Gastroesophageal sphincter (tissue), 3 donors: ENCODE measurements at regions not wholly inside any gene's neighbourhood (a gene's known extent, or its start where the extent isn't known, plus 50 kb on each side); places are given as distances from the start of the nearest gene placed in this dataset.

ENCODE experiments used
- EP300 ChIP-seq: sonication (generic); formaldehyde crosslinking; IDR thresholded peaks from one replicate; pipeline ENCODE4 v1.6.1; 2017; ENCODE audit warnings: antibody characterized with exemption, mild to moderate bottlenecking
- POLR2A ChIP-seq, 2 donors: fragments of 450-650 bp; IDR thresholded peaks; one replicate each; pipeline ENCODE4 v1.6.1; 2017; ENCODE audit warnings: antibody characterized with exemption in 2 of 2, mild to moderate bottlenecking in 2 of 2, moderate library complexity in 1 of 2
- POLR2AphosphoS5 ChIP-seq: sonication (generic); formaldehyde crosslinking; IDR thresholded peaks from one replicate; pipeline ENCODE4 v1.6.1; 2017; ENCODE audit warnings: antibody characterized with exemption
- TF ChIP-seq, protein P1 (sequence below), 4 experiments: fragments of 200-600 bp in 2 of 4; fragments of 450-650 bp in 2 of 4; sonication (generic) in 1 of 4; IDR thresholded peaks; one replicate each; pipeline ENCODE4 v1.5.1; 2017 to 2019; ENCODE audit warnings: antibody characterized with exemption in 4 of 4, mild to moderate bottlenecking in 2 of 4, moderate library complexity in 2 of 4

DNA sequence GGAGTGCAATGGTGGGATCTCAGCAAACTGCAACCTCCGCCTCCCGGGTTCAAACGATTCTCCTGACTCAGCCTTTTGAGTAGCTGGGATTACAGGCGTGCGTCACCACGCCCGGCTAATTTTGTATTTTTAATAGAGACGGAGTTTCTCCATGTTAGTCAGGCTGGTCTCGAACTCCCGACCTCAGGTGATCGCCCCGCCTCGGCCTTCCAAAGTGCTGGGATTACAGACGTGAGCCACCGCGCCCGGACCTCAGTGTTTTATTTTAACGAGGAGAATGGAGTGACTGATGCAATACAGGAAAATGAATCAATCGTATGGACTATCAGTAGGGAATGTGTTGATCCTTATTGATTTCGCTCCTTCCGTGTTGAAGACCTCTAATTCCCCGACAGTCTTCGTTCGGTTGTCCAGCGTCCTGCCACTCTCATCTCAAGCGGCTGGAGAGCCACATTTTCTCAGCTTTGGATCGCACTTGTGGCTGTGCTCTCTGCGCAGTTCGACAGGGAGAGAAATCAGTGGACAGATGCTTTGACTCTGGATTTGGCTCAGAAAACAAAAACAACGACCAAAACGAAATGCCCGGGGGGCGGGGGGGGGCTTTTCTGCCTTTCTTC is 166.2 kb downstream of the TRIM27 start:
- TF ChIP-seq, protein P1, sequence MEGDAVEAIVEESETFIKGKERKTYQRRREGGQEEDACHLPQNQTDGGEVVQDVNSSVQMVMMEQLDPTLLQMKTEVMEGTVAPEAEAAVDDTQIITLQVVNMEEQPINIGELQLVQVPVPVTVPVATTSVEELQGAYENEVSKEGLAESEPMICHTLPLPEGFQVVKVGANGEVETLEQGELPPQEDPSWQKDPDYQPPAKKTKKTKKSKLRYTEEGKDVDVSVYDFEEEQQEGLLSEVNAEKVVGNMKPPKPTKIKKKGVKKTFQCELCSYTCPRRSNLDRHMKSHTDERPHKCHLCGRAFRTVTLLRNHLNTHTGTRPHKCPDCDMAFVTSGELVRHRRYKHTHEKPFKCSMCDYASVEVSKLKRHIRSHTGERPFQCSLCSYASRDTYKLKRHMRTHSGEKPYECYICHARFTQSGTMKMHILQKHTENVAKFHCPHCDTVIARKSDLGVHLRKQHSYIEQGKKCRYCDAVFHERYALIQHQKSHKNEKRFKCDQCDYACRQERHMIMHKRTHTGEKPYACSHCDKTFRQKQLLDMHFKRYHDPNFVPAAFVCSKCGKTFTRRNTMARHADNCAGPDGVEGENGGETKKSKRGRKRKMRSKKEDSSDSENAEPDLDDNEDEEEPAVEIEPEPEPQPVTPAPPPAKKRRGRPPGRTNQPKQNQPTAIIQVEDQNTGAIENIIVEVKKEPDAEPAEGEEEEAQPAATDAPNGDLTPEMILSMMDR (IDR thresholded peaks at IDR 0.05) = no peak
- TF ChIP-seq POLR2A (IDR thresholded peaks at IDR 0.05) (no peak), POLR2AphosphoS5 (no peak), EP300 (no peak)
